GM18867 (cell line): ENCODE measurements at regions not wholly inside any gene's neighbourhood (a gene's known extent, or its start where the extent isn't known, plus 50 kb on each side); places are given as distances from the start of the nearest gene placed in this dataset.

ENCODE experiments used
- ATAC-seq: cut with Tn5 transposase; IDR thresholded peaks from one replicate; pipeline ENCODE4 v1.9.1; 2021; ENCODE audit warnings: mild to moderate bottlenecking, moderate library complexity; ENCODE audit not compliant: unreplicated experiment

DNA sequence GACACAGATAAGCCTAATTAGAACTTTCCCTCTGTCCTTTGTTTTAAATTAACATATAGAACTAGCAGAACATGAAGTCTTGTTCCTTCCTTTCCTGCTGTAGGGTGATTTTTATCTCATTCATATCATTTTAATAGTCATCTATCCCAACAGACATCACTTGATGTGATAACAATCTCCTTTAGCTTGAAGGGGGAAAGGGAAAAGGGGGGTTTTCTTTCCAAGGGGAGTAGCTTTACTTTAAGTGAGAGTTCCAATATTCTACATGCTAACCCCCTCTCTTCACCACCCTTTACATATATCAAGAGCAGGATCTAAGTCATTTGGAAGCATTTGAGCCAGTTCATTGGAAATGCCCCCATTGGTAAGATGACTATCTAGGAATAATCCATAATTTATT lies 241.9 kb downstream of the HHIPL2 start:
- no peak for ATAC-seq

DNA sequence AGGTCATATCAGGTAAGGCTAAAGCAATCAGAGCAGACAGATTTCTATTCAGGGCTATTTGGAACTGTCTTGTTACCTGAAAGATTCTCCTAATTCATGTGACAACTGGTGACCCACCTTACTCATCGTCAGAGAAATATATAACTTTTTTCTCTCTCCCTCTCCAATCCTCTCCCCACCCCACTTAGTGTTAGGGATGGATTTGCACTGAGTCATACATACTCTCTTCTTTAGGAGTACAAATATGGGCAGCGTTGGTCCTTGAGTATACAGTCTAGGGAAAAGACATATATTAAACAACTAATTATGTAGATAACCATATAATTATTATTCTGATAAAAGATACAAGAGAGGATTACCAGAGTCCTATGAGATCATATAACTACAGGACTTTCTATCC lies 246.3 kb downstream of the HHIPL2 start:
- ATAC-seq = no peak

DNA sequence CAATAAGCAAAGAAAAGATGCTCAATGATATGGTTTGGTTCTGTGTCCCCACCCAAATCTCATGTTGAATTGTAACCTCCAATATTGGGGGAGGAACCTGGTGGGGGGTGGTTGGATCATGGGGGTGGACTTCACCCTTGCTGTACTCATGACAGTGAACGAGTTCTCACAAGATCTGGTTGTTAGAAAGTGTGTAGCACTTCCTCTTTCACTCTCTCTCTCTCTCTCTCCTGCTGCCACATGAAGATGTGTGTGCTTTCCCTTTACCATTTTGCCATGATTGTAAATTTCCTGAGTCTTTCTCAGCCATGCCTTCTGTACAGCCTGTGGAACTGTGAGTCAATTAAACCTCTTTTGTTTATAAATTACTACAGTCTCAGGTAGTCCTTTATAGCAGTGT lies 248.4 kb downstream of the HHIPL2 start:
- ATAC-seq = no peak

DNA sequence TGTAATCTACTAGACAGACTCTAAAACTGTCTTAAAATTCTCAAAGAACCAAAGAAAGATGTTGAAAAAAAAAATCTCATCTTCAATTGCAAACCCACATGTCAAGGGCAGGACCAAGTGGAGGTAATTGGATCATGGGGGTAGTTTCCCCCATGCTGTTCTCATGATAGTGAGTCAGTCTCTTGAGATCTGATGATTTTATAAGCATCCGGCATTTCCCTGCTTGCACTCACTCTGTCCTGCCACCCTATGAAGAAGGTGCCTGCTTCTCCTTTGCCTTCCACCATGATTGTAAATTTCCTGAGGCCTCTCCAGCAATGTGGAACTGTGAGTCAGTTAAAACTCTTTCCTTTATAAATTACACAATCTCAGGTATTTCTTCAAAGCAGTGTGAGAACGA lies 257.0 kb downstream of the HHIPL2 start:
- no peak for ATAC-seq

DNA sequence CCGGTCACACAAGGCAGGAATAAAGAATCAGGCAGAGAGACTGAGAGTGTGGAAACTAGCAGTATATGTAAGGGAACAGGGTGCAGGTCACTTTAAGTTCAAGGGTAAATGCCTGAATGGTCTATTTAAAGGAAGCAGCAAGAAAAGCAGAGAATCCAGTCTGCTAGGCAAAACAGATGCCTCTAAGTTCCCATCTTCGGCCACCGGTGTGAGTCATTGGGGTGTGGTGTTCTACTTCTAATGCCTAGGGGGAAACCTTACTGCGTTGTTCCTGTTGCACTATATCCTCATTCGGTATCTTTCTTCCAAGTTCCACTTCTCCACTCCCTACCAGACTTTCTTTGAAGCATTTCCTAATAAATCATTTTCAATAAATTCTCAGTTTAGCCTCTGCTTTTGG lies 259.9 kb downstream of the HHIPL2 start:
- ATAC-seq = no peak

DNA sequence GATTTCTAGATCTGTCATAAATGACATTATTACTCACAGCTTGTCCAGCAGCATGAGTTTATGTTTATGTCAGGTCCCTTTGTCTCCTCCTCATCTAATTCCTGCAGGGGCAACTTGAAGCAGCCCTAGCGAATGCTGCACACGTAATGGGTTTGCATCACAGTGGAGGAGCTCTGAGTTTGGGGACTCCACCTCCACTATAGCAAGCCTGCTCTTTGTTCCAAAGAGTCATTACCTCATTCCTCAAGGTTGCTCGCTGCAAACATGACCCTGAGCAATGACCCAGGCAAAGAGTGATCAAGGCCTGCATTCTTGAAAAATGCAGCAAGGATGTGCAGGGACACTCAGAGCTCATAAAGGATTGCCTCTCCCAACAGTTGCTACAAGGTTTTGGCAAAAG lies 261.9 kb downstream of the HHIPL2 start:
- no peak for ATAC-seq

DNA sequence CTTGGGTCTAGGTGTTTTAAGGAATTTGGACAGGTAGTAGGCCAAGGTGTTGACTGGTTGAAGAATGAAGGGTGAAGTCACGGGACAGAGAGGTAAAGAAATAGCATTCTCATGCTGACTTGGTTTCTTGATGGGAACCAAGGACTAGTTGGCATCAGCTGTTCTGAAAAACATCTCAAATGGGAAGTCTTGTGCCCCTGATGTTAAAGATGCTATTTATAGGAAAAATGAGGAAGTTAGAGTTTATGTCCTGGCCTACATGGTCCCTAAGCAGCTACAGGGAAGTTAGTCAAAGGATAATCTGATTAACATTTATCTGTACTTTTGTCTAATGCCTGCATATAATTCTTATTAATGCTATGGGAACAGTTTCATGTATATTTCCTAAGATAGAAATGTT lies 262.4 kb downstream of the HHIPL2 start:
- no peak for ATAC-seq

DNA sequence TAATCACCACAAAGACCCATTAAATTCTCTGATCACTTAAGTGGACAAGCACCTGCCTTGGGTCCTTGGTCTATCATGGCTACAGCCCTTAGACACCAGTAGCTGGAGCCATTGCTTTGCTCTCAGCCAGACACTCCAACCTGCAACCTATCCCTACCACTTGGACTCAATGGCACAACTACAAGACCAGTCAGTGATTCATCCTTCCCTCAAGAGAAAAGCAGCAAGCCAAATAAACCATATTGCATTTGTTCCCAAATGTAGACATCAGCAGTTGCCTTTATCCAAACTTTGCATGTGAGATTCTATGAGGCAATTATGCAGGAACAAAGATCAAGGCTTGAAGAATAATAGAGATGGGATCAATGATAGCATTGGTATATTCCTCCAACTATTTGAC lies 263.4 kb downstream of the HHIPL2 start:
- ATAC-seq = no peak

DNA sequence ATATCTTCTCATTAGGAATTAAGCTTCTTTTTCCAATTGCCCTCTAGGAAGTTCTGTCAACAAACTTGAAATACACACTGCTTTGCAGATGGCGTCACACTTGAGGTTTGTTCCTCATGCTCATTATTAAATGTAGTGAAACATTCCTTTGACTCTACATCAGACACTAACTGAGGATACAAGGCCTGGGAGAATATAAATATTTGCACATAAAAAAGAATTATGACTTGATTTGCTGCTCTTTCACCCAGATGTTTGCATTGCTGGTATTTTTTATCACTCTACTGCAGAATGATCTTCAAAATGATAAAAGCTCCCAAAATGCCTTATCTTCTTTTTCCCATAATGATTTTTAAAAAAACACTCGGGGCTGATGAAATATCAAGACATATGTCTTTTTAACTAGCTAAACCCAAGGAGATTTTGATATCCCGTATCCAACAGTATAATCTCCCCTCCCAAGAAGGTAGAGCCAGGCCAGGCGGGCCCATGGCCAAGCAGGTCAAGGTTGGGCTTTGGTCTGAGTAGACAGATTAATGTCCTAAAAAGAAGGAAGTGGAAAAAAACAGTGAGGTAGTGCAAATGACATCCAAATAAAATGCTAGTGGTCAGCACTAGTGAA lies 264.6 kb downstream of the HHIPL2 start:
- no peak for ATAC-seq

DNA sequence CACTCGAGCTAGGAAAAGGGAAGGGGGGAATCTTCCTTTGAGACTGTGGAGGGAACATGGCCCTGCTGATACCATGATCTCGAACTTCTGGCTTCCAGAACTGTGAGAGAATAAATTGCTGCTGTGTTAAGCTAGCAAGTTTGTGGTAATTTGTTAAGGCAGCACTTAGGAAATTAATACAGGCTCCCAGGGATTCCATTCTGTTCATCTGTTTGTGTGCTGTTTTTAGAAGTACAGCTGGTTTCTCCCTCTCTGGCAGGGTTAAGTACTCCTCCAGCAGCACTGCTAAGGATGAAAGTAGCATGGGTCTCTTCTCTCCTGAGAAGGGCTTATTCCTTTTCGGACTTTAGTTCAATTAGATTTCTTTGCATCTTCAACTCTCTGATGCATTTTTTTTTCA lies 268.3 kb downstream of the HHIPL2 start:
- ATAC-seq = no peak

DNA sequence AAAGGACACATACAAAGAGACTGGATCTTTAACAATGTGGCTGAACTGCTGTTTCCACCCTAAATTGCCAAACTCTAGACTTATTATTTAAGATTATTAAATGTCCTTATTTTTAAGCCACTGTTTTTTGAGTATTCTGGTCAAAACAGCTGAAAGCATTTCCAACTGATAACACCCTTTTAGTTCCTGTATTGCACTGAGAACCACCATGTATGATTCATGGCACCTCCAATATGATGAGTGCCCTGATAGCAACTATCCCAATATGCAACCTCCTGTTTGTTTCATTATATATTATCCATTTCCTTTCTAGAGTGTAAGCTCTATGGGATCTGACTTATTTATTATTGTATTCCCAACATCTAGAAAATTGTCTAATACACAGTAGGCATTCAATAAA lies 269.4 kb downstream of the HHIPL2 start:
- no peak for ATAC-seq

DNA sequence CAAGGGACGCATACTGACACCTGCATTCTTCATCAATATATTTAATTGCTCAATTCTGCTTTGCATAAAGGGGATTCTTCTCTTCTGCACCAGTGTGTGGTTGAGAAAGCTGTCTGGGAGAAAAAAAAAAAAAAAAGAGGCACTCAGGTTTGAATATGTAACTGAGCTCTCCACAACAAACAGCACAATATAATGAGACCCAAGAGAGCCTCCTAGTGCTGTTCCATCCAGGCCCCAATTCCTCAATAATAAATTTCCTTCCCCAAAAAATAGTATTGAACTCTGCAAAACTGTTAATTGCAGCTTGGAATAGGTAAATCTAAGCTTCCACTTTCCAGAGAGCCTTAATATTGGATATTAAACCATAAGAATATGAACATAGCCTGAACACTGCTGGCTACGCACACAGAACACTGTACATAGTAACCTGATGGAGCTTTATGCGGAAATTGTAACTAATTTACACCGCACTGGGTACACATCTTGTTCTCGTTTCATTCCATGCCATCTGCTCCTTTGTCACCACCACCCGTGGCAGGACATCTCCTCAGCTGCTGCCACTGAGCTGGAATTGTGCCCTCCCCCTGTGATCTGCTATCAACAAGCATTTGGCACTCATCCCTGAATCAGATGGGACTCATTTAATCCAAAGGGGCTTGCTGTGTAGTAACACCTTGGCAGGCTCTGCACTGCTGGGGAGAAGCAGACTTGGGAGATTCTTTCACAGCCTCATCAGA lies 272.0 kb downstream of the HHIPL2 start:
- no peak for ATAC-seq

DNA sequence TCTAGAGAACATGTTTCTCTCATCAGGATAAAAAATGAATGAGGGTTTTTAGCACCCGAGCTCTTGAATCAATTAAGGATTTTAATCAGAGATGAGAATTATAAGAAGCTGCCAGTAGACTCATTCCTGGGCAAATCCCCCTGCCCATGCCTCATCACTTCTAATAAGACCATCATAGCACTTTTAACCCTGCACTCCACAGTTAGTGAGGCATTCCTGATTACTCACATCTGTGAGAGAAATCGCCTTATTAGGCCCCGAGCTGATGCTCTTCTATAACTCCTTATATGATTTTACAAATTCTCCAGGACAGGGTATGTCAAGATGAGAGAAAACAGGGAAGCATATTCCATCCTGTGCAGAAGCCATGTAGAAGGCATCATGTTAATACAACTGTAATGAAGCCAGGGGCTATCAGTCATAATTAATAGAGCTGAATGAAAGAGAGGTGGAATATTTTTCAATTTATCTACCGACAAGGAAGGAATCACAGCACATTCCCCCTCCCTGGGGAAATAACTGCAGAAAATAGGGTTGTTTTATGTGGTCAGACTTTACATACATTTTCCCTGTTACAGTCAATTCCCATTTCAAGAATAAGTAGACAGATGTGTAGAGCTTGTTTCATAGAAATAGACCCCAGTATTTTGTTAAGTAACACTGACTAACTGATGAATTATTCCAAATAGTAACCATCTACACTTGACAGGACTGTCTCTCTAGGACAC lies 272.7 kb downstream of the HHIPL2 start:
- no peak for ATAC-seq

DNA sequence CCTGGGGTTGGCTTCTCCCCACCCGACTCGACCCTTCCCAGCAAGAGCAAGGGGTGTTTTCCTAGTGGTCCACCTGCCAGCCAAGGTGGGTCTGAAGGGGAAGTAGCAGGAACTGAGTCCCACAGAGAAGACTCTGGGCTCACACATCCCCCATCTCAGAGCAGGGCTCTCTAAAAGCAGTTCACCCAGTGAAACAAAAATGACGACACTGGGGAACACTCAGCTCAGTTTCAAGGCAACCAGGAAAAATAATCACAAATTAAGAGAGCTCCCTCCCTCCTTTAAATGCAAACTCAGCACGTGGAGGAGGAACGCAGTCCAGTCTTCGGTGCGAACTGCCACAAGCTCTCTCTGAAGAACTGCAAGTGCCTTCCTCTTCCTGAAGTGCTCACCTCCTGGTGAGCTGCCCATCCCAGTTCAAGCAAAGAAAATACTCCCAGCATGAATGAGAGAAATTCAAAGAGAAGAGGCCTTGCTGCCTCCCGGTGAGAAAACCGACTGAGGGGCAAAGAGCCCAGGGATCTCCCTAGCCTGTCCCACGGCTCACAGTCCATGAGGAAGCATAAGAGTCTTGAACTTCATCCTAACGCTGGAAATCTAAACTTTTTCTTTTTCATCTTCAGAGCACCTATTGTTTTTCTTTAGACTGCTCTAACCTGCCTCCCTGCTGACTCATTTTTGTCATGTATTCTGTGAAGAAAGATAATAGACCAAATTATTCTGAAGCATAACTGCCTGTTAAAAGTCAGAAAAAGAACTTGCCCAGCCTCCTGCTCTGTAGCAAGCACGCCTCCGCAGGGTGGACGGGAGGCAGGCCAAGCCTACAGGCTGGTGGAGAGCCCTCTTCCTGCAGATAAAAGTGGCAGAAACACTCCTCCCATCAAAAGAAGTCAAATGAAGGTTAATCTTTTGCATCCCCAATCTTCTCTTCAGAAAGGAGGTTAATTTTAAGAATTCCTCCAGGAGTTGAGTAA lies 281.4 kb downstream of the HHIPL2 start:
- ATAC-seq = no peak

DNA sequence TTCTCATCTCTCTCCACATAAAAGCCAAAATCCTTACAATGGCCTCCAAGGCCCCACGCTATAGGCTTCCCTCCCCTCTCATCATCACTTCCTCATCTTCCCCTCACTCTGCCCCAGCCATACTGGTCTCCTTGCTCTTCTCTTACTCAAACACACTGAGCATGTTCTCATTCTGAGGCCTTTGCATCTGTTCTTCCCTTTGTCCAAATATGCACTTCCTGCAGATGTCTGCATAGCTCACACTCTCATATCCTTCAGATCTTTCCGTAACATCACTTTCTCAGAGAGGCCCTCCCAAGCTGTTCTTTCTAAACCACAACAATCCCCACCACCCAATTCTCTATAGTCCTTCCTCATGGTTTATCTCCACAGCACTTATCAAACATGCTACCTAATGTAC lies 284.1 kb downstream of the HHIPL2 start:
- no peak for ATAC-seq

DNA sequence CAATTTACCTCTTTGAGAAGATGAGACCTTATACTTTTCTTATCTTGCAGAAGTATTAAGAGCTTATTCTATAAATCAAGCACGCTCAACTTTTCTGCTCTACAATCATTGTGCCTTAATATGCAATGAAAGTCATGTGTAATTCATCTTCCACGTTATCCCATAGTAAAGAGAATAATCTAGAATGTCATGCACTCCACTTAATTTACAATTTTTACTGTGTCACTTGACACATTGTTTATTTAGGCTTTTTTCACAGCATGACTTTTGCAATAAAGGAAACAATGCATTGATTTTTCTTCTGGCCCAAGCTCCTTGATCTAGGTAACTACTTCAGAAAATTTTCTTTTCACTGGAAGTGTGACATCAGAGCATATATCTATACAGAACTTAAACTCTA lies 290.9 kb downstream of the HHIPL2 start:
- ATAC-seq = no peak

DNA sequence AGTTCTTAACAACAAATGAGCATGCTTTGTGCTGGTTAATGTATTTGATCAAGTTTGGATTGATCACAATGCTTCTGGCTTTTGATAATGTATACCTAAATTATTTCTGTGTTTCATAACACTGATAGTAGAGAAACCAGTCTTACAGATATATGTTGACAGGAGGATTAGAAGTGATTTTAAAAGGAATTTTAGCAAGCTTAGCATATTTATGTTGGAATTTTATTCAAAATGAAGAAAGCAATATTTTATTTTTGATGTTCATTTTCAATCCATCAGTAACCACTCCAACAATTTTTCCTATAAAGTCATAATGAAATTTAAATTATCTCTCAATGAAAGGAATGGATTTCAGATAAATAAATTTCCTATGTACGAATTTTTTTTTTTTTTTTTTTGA lies 291.8 kb downstream of the HHIPL2 start:
- ATAC-seq = no peak

DNA sequence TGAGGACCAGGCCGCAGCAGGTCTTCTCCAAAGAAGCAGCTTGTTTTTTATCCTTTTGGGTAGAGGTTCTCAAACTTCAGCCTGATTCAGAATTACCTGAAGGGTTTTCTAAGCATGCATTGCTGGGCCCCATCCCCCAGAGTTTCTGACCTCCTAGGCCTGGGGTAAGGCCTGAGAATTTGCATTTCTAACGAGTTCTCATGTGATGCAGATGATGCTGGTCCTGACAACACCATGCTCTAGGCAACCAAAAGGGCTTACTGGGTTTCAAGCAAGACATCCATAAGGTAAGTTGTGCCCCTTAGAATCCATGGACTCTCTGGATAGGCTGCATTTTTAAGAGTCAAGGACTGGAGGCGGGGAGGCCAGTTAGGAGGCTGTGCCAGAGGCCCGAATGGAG lies 295.1 kb downstream of the HHIPL2 start:
- no peak for ATAC-seq

DNA sequence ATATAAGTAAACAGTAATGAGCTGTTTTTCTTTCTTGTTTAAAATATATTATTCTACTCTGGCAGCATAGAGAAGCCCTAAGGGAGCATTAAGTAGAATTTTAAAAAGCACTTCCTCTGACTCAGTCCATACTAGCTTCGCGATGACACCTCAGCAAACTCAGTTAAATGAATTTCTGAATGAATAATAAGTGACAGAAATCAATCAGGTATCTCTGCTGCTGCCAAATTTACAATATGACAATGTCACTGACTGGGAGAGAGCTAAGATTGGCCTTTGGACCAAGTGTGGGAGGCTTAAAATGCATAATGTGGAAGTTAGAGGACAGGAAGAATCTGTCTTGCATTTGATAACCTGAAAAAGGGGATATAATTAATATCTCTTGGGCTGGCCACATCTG lies 296.1 kb downstream of the HHIPL2 start:
- no peak for ATAC-seq

DNA sequence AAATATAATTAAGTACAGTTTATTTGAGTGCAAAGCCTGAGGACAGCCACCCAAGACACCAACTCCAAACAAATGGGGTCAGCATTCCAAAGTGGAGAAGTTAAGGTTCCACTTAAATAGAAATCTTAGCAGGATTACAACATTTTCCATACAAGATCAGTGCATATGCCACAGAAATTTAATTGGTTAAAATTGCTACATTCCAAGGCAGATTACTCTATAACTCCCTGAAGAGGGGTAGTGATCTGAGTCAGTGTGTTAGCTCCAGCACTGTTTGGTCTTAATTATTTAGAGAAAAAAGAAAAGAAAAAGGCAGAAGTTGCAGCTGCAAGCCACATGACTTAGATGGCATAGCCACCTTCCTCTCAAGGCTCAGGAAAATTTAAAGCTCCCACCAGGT lies 297.5 kb downstream of the HHIPL2 start:
- ATAC-seq = no peak

DNA sequence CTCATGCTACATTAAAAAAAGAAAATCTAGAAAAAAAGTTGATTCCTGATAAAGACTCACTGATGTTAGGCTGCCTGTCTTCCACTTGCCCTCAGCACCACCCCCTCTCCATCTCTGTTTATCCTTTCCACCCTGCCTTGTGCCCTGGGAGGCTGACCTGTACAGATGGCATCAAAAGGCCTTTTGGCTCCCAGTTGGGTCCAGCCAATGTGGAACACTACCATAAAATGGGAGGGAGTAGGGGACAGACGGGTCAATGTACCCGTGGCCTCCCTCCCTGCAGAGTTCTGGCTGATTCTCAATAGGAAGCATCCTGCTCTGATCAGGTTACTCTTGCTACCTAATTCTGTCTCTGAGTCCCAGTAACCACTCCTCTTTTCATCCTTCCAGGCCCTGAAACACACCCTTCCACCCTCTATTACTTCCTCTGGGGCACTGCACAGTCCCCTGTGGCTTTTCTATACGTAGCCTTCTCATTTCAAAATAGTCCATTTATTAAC lies 300.0 kb downstream of the HHIPL2 start:
- ATAC-seq = no peak
